ENCODE measurements at regions not wholly inside any gene's neighbourhood (a gene's known extent, or its start where the extent isn't known, plus 50 kb on each side); places are given as distances from the start of the nearest gene placed in this dataset.

DNA sequence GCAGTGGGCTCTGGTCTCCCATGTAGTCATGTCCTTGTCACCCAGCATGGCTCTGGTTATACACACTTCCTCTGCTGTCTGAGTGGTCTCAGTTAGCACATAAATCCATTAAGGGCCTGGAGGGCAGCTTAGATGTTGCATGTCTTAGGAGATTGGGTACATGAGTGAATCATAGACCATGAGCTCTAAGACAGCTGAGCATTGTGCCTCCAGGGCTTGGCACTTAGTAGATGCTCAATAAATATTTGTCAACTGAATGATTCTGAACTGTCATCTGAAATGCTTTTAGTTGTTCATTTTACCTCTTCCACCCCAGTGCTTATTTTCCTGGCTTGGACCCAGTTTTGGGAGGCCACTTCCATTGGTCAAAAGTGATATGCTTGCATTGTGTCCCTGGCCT lies 135.6 kb downstream of the BOD1 start:
- POLR2A ChIA-PET: no interaction called here
- no peak overlapping the region for H3K27ac Mint-ChIP-seq
- H3K9me3 Mint-ChIP-seq: no peaks in the 10 kb centered on the region
- H3K27me3 Mint-ChIP-seq: peaks cover 1% of the 10 kb centered on the region
- DNase-seq (no peak), ATAC-seq (ENCODE audit: low read depth) (no peak)
- no peak overlapping the region for H3K4me3 Mint-ChIP-seq
- H3K4me1 Mint-ChIP-seq: no peaks in the 10 kb centered on the region
- H3K36me3 Mint-ChIP-seq: no peaks in the 10 kb centered on the region

GRCh38 chr5:173479711-173480110 lies 136.7 kb downstream of the BOD1 start:
- DNase-seq (no peak), ATAC-seq (ENCODE audit: low read depth) (no peak)
- Mint-ChIP-seq H3K4me1 (no peaks in the 10 kb centered on the region), H3K9me3 (no peaks in the 10 kb centered on the region), H3K27ac (no peak overlapping the region), H3K36me3 (no peaks in the 10 kb centered on the region), H3K27me3 (no peaks in the 10 kb centered on the region), H3K4me3 (no peak overlapping the region)
- POLR2A ChIA-PET: no interaction called here

GRCh38 chr5:173477345-173478040 lies 139.0 kb downstream of the BOD1 start:
- no peak for DNase-seq
- POLR2A ChIA-PET: no interaction called here
- H3K4me3 Mint-ChIP-seq: no peak overlapping the region
- no peaks in the 10 kb centered on the region for H3K4me1 Mint-ChIP-seq
- no peak overlapping the region for H3K27ac Mint-ChIP-seq
- ATAC-seq (ENCODE audit: low read depth): no peak
- no peaks in the 10 kb centered on the region for H3K9me3 Mint-ChIP-seq
- H3K36me3 Mint-ChIP-seq: no peaks in the 10 kb centered on the region
- H3K27me3 Mint-ChIP-seq: peaks cover 2% of the 10 kb centered on the region

DNA sequence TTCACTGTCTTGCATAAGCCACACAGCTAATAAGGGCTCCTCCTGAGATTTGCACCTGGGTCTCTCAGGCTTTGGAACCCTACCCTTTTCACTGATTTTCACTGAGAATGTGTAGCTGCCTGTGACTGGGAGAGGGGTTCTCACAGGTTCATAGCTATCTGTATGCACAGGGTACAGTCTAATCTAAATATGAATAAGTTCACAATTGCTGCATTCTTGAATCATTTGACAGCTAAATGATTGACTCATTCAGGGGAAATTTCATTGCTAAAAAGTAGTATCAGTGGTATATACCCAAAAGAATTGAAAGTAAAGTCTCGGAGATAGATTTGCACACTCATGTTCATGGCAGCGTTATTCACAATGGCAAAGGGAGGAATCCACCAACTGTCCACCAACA lies 140.7 kb downstream of the BOD1 start:
- Mint-ChIP-seq H3K9me3 (no peaks in the 10 kb centered on the region), H3K4me3 (no peak overlapping the region), H3K4me1 (no peaks in the 10 kb centered on the region), H3K27me3 (peaks cover 2% of the 10 kb centered on the region), H3K36me3 (no peaks in the 10 kb centered on the region), H3K27ac (no peak overlapping the region)
- ATAC-seq (ENCODE audit: low read depth): no peak
- no peak for DNase-seq
- POLR2A ChIA-PET: no interaction called here

- Mint-ChIP-seq H3K4me3 (no peak overlapping the region), H3K27ac (no peak overlapping the region), H3K4me1 (no peaks in the 10 kb centered on the region), H3K27me3 (peaks cover 2% of the 10 kb centered on the region), H3K36me3 (no peaks in the 10 kb centered on the region), H3K9me3 (no peaks in the 10 kb centered on the region)
- POLR2A ChIA-PET: no interaction called here
- DNase-seq: no peak
- ATAC-seq (ENCODE audit: low read depth): no peak
These were observed 141.6 kb downstream of the BOD1 start for GRCh38 chr5:173474881-173475287.

- POLR2A ChIA-PET: no interaction called here
- H3K4me3 Mint-ChIP-seq: no peak overlapping the region
- ATAC-seq (ENCODE audit: low read depth): no peak
- peaks cover 2% of the 10 kb centered on the region for H3K27me3 Mint-ChIP-seq
- no peaks in the 10 kb centered on the region for H3K36me3 Mint-ChIP-seq
- no peak overlapping the region for H3K27ac Mint-ChIP-seq
- H3K4me1 Mint-ChIP-seq: no peaks in the 10 kb centered on the region
- DNase-seq: no peak
- no peaks in the 10 kb centered on the region for H3K9me3 Mint-ChIP-seq
These were observed 143.2 kb downstream of the BOD1 start for GRCh38 chr5:173473288-173473687.

- H3K9me3 Mint-ChIP-seq: no peaks in the 10 kb centered on the region
- no peak overlapping the region for H3K27ac Mint-ChIP-seq
- no peaks in the 10 kb centered on the region for H3K36me3 Mint-ChIP-seq
- no peak overlapping the region for H3K4me3 Mint-ChIP-seq
- POLR2A ChIA-PET: no interaction called here
- DNase-seq (no peak), ATAC-seq (ENCODE audit: low read depth) (no peak)
- H3K4me1 Mint-ChIP-seq: no peaks in the 10 kb centered on the region
- H3K27me3 Mint-ChIP-seq: peaks cover 2% of the 10 kb centered on the region
These were observed 143.6 kb downstream of the BOD1 start for GRCh38 chr5:173472784-173473278.

DNA sequence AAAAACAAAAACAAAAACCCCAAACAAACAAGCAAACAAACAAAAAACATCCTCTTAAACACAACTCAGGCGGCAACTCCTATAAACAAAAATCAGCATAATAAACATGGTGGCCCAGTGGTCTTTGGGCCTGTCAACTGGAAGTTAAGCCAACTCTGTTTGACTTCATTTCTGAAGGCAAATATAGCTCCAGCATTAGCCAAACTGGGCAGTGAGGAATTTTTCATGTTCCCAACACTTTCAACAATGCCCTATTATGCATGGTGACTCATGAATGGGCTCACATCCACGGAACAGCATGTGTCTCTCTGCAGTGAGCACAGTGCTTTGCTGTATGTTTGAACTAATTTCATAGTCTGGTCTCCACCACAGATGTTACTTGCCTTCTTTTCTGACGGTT lies 143.9 kb upstream of the STC2 start:
- Mint-ChIP-seq H3K4me3 (no peak overlapping the region), H3K4me1 (no peaks in the 10 kb centered on the region)

DNA sequence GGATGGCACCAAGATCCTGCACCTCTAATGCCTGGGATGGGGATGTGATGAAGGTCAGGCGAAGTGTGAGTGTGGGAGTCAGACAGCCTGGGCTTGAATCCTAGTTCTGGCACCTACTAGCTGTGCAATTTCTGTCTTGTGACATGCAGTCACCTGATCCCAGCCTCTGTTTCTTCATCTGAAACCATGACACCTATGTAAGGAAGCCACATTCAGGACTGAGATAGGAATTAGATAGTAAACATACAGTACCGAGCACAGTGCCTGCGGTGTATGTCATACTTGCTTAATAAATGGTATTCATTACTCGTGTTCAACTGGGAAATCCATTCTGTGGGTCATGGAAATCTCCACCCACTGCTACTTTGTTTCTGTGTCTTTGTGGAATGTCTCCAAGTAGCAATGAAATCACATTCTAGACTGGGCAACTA lies 140.6 kb upstream of the STC2 start:
- H3K36me3 Mint-ChIP-seq: no peaks in the 10 kb centered on the region
- POLR2A ChIA-PET: no interaction called here
- peaks cover 4% of the 10 kb centered on the region for H3K9me3 Mint-ChIP-seq
- no peaks in the 10 kb centered on the region for H3K4me1 Mint-ChIP-seq
- H3K4me3 Mint-ChIP-seq: no peak overlapping the region
- H3K27ac Mint-ChIP-seq: no peak overlapping the region
- ATAC-seq (ENCODE audit: low read depth): no peak
- no peaks in the 10 kb centered on the region for H3K27me3 Mint-ChIP-seq
- DNase-seq: no peak

More for the DNA sequence above, 143.9 kb upstream of the STC2 start:
- POLR2A ChIA-PET: no interaction called here
- DNase-seq (no peak), ATAC-seq (ENCODE audit: low read depth) (no peak)
- Mint-ChIP-seq H3K36me3 (no peaks in the 10 kb centered on the region), H3K27me3 (peaks cover 2% of the 10 kb centered on the region), H3K9me3 (no peaks in the 10 kb centered on the region), H3K27ac (no peak overlapping the region)

DNA sequence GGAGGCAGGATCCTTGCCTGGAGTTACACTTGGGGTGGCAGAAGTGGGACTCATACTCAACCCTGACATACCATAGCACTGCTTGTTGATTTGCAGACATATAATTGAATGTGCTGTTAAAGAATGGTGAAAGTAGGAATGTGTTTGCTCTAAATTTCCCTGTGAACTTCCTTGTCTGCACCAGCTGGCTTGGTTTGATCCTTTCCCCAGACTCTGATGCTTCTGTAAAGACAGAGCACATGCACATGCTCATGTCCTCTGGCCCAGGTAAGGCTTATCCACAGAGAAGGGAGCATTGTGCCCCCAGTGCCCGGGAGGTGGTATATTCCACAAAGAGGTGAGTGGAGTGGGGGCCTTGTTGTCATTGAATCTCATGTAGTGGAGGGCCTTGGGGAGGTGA lies 138.0 kb upstream of the STC2 start:
- peaks cover 2% of the 10 kb centered on the region for H3K27me3 Mint-ChIP-seq
- POLR2A ChIA-PET: no interaction called here
- H3K27ac Mint-ChIP-seq: no peak overlapping the region
- no peaks in the 10 kb centered on the region for H3K4me1 Mint-ChIP-seq
- H3K9me3 Mint-ChIP-seq: peaks cover 6% of the 10 kb centered on the region
- H3K4me3 Mint-ChIP-seq: no peak overlapping the region
- ATAC-seq (ENCODE audit: low read depth) (no peak), DNase-seq (no peak)
- no peaks in the 10 kb centered on the region for H3K36me3 Mint-ChIP-seq

DNA sequence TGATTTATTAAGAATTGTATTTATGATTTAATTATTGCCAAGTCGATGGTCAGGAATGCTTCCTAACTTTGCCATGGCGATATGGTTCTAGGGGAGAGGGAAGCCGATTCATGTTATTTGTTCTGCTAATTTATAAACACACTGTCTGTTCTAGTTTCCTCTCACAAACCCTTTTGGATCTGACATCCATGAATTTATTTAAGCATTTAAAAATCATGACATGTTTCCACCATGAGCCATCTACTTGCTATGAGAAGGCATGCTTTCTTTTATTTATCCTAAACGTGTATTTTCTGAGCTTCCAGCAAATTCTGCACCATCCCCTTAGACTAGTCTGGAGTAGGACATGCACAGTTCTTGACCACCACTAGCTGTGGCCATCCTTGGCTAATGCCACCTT lies 136.6 kb upstream of the STC2 start:
- no peaks in the 10 kb centered on the region for H3K4me1 Mint-ChIP-seq
- ATAC-seq (ENCODE audit: low read depth) (no peak), DNase-seq (no peak)
- no peak overlapping the region for H3K27ac Mint-ChIP-seq
- peaks cover 6% of the 10 kb centered on the region for H3K9me3 Mint-ChIP-seq
- H3K4me3 Mint-ChIP-seq: no peak overlapping the region
- POLR2A ChIA-PET: no interaction called here
- no peaks in the 10 kb centered on the region for H3K36me3 Mint-ChIP-seq
- peaks cover 2% of the 10 kb centered on the region for H3K27me3 Mint-ChIP-seq

GRCh38 chr5:173463207-173463606 lies 135.0 kb upstream of the STC2 start:
- POLR2A ChIA-PET: no interaction called here

DNA sequence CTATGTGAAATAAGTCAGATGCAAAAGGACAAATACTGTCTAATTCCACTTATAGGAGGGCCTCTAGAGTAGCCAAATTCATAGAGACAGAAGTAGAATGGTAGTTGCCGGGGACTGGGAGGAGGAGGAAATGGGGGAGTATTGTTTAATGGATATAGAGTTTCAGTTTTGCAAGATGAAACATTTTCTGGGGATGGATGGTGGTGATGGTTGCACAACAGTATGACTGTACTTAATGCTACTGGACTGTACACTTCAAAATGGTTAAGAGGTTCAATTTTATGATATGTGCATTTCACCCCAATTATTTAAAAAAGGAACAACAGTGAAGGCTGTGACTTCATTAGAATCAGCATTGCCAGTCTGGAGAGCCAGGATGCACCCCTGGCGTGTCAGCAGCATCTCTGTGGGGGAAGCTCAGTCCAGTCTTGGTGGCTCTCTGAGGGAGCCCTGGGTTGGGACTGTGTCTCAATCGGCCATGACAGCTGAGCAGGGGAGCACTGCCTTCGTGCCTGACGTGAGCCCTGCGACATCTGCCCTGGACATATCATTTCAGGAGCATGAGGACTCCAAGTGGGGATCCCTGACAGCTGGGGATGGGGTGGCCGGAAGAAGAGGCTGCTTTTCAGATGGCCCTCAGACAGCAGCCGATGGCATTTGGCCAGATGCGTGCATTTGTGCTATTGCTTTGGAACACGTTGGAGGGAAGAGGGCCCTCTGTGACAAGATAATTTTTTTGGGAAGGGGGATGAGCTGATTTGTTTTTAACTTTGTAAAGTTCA lies 130.8 kb upstream of the STC2 start:
- Mint-ChIP-seq H3K27me3 (peaks cover 4% of the 10 kb centered on the region), H3K27ac (no peak overlapping the region), H3K4me1 (no peaks in the 10 kb centered on the region), H3K4me3 (no peak overlapping the region), H3K9me3 (peaks cover 2% of the 10 kb centered on the region), H3K36me3 (no peaks in the 10 kb centered on the region)
- DNase-seq: no peak
- POLR2A ChIA-PET: no interaction called here
- ATAC-seq (ENCODE audit: low read depth): no peak

More at GRCh38 chr5:173463207-173463606, 135.0 kb upstream of the STC2 start:
- Mint-ChIP-seq H3K27ac (no peak overlapping the region), H3K9me3 (peaks cover 6% of the 10 kb centered on the region), H3K27me3 (peaks cover 2% of the 10 kb centered on the region), H3K4me1 (no peaks in the 10 kb centered on the region), H3K4me3 (no peak overlapping the region), H3K36me3 (no peaks in the 10 kb centered on the region)
- DNase-seq: no peak
- ATAC-seq (ENCODE audit: low read depth): no peak

DNA sequence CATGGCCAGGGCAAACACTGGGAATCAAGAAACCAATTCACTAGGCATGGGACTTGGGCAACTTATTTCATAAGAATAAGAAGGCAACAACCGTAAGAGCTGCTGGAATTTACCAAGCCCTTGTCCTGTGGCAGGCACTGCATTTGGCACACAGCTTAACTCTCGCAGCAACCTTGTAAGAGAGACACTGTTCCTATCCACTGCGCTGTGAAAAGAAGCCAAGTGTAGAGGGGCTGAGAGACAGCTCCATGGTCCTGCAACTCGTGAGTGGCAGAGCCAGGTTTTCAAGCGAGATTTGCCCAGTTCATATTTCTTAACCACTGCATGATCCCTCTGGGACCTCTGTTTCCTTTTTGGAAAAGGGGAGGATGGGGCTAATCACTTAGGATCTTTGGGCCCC lies 129.3 kb upstream of the STC2 start:
- POLR2A ChIA-PET: no interaction called here

More for the DNA sequence above, 129.3 kb upstream of the STC2 start:
- Mint-ChIP-seq H3K27ac (no peak overlapping the region), H3K36me3 (no peaks in the 10 kb centered on the region), H3K4me3 (no peak overlapping the region), H3K27me3 (peaks cover 4% of the 10 kb centered on the region), H3K9me3 (peaks cover 2% of the 10 kb centered on the region), H3K4me1 (no peaks in the 10 kb centered on the region)
- ATAC-seq (ENCODE audit: low read depth) (no peak), DNase-seq (no peak)
